ENCODE measurements at regions not wholly inside any gene's neighbourhood (a gene's known extent, or its start where the extent isn't known, plus 50 kb on each side); places are given as distances from the start of the nearest gene placed in this dataset.

GRCh38 chr10:2478656-2479055 is 588.7 kb upstream of the PFKP start:
- no peak for TF ChIP-seq CTCF (IDR thresholded peaks at IDR 0.05)
- TF ChIP-seq EZH2 (IDR thresholded peaks at IDR 0.05): no peak
